ENCODE measurements at regions not wholly inside any gene's neighbourhood (a gene's known extent, or its start where the extent isn't known, plus 50 kb on each side); places are given as distances from the start of the nearest gene placed in this dataset.

DNA sequence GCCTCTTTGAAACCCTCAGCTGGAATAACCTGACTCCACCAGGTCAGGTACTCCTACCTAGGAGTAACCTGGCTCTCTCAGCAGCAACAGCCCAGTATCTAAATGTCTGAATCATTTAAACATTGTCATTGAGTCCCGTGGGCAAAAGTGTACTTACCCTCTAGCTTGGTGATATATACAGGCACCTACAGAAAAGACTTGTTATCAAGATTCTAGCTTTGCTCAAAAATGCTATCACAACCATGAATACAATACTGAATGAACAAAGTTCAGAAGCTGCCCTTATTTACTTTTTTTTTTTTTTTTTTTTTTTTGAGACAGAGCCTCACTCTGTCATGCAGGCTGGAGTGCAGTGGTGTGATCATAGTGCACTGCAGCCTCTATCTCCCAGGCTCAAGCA is 268.2 kb downstream of the ZNF608 start:
- in situ Hi-C loops (cut with HindIII; ENCODE audit: low pct_ligation_motif_present, low sequenced_read_pairs), result no loop called here
- Histone ChIP-seq H3K27me3 (replicated peaks) (no peaks in the 10 kb centered on the region), H3K27ac (no peak overlapping the region), H3K36me3 (replicated peaks) (no peaks in the 10 kb centered on the region), H3K4me3 (ENCODE audit: low read depth, low read length) (no peak overlapping the region)
- TF ChIP-seq, protein P1, sequence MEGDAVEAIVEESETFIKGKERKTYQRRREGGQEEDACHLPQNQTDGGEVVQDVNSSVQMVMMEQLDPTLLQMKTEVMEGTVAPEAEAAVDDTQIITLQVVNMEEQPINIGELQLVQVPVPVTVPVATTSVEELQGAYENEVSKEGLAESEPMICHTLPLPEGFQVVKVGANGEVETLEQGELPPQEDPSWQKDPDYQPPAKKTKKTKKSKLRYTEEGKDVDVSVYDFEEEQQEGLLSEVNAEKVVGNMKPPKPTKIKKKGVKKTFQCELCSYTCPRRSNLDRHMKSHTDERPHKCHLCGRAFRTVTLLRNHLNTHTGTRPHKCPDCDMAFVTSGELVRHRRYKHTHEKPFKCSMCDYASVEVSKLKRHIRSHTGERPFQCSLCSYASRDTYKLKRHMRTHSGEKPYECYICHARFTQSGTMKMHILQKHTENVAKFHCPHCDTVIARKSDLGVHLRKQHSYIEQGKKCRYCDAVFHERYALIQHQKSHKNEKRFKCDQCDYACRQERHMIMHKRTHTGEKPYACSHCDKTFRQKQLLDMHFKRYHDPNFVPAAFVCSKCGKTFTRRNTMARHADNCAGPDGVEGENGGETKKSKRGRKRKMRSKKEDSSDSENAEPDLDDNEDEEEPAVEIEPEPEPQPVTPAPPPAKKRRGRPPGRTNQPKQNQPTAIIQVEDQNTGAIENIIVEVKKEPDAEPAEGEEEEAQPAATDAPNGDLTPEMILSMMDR (IDR thresholded peaks at IDR 0.05; ENCODE audit: low read depth, low read length, missing control alignments), result no peak
- no peak for DNase-seq

DNA sequence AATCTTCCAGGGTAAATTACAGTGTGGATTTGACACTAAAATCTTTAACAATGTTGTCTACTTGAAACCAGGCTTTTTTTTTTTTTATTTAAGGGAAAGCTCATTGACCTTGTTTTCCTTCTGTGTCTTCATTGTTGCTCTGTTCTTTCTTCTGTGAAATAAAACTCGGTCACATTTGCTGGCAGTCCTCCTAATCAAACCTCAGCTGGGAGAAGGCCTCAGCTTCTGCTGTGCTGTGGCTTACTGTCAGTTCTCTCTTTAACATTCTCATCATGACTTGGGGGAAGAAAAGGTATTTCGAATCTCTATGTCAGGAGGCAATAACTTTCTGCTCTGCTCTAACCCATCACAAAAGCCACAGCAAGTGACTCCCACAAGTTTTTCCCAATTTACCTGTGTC is 268.9 kb downstream of the ZNF608 start:
- Histone ChIP-seq H3K27me3 (replicated peaks) (no peaks in the 10 kb centered on the region), H3K36me3 (replicated peaks) (no peaks in the 10 kb centered on the region), H3K27ac (no peak overlapping the region), H3K4me3 (ENCODE audit: low read depth, low read length) (no peak overlapping the region)
- no peak for DNase-seq
- in situ Hi-C loops (cut with HindIII; ENCODE audit: low pct_ligation_motif_present, low sequenced_read_pairs), result no loop called here
- TF ChIP-seq, protein P1 (IDR thresholded peaks at IDR 0.05; ENCODE audit: low read depth, low read length, missing control alignments), result no peak

DNA sequence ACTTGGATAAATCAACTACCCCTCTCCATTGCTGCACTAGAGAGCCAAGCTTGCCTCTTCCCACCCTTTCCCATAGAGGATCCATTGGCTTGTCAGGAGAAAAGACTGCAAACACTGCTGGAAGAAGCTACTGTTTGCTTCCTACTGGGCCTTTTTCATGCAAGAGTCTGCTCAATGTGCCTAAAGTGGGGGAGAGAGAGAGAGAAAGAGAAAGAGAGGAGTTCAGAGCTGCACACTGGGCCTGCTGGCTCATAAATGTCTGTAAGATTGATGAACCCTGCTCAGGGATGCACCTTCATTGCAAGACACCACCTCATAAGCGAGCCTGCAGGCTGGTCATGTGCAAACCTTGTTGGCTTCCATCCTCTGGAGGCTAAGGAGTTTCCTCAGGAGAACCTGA is 269.4 kb downstream of the ZNF608 start:
- H3K27ac ChIP-seq, result no peak overlapping the region
- in situ Hi-C loops (cut with HindIII; ENCODE audit: low pct_ligation_motif_present, low sequenced_read_pairs), result no loop called here
- no peak overlapping the region for H3K4me3 ChIP-seq (ENCODE audit: low read depth, low read length)
- H3K27me3 ChIP-seq (replicated peaks), result no peaks in the 10 kb centered on the region
- TF ChIP-seq, protein P1 (IDR thresholded peaks at IDR 0.05; ENCODE audit: low read depth, low read length, missing control alignments), result no peak
- no peak for DNase-seq
- no peaks in the 10 kb centered on the region for H3K36me3 ChIP-seq (replicated peaks)

DNA sequence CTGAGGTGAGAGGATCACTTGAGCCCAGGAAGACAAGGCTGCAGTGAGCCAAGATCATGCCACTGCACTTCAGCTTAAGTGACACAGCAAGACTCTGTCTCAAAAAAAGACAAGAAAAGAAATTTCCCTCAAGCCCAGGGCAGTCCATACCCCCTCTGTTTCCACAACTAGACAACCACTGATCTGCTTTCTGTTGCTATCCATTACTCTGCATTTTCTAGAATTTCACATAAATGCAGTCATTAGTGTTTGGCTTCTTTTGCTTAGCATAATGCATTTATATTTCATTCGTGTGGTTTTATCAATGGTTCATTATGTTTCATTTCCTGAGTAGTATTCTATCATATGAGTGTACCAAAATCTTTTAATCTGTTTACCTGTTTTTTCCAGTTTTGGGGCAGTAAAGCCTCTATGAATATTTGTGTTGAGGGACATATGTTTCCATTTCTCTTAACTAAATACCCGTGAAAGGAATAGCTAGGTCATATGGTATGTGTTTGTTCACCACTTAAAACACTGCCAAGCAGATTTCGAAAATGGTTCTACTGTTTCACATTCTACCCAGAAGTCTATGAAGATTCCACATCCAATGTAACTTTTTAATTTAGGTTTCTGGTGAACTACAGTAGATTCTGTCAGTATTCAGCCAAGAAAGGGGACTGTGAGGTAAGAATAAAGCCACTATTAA is 271.8 kb downstream of the ZNF608 start:
- Histone ChIP-seq H3K27me3 (replicated peaks) (no peaks in the 10 kb centered on the region), H3K27ac (no peak overlapping the region), H3K4me3 (ENCODE audit: low read depth, low read length) (no peak overlapping the region), H3K36me3 (replicated peaks) (no peaks in the 10 kb centered on the region)
- TF ChIP-seq, protein P1 (IDR thresholded peaks at IDR 0.05; ENCODE audit: low read depth, low read length, missing control alignments), result no peak
- no peak for DNase-seq
- in situ Hi-C loops (cut with HindIII; ENCODE audit: low pct_ligation_motif_present, low sequenced_read_pairs), result no loop called here

DNA sequence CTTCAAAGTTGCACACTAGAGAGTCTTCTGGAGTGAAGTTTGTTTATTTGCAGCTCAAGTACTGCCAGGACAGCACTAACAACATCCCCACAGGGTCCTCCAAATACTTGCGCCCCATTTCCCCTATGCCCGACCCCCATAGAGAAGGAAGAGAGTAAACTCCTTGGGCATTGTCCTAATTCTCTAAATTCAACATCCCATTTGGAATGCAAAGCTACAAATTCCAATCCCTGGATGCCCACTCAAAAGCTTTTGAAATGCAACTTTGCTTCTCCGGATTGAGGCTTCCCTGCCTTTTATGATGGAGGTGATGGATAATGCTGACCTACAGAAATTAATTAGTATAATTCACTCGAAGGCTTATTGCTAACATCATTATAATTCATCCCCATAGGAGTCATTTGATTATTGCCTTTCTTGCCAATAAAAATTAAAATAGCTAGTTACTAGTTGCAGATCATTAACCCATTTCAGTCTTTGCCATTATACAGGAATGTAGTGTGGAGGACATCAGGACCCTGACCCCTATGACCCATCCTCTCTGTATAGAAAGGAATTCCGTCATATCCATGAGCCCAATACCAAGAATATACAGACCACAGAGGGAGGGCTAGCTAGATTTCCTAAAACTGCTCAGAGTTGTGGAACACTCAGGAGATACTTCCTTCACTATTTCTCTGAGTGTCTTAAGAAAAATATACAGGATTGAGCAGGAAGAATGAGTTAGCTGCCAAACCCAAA is 277.6 kb downstream of the ZNF608 start:
- Histone ChIP-seq H3K27me3 (replicated peaks) (no peaks in the 10 kb centered on the region), H3K4me3 (ENCODE audit: low read depth, low read length) (no peak overlapping the region), H3K27ac (no peak overlapping the region), H3K36me3 (replicated peaks) (no peaks in the 10 kb centered on the region)
- TF ChIP-seq, protein P1 (IDR thresholded peaks at IDR 0.05; ENCODE audit: low read depth, low read length, missing control alignments), result no peak
- DNase-seq, result no peak
- in situ Hi-C loops (cut with HindIII; ENCODE audit: low pct_ligation_motif_present, low sequenced_read_pairs), result no loop called here
